ENCODE measurements at regions not wholly inside any gene's neighbourhood (a gene's known extent, or its start where the extent isn't known, plus 50 kb on each side); places are given as distances from the start of the nearest gene placed in this dataset.

- no peaks in the 10 kb centered on the region for H3K4me1 Mint-ChIP-seq (ENCODE audit: low read depth)
- intact Hi-C loops (cut with micrococcal nuclease) = no loop called here
- H3K4me3 Mint-ChIP-seq (ENCODE audit: low read depth) = no peak overlapping the region
- no peak for DNase-seq (ENCODE audit: low spot score)
- H3K36me3 Mint-ChIP-seq (ENCODE audit: low read depth) = no peaks in the 10 kb centered on the region
- no peaks in the 10 kb centered on the region for H3K9me3 Mint-ChIP-seq
- H3K27ac Mint-ChIP-seq = no peak overlapping the region
- H3K27me3 Mint-ChIP-seq (ENCODE audit: low read depth) = no peaks in the 10 kb centered on the region
Measured at GRCh38 chr6:132100388-132100990, 149.3 kb upstream of the CCN2 start.

DNA sequence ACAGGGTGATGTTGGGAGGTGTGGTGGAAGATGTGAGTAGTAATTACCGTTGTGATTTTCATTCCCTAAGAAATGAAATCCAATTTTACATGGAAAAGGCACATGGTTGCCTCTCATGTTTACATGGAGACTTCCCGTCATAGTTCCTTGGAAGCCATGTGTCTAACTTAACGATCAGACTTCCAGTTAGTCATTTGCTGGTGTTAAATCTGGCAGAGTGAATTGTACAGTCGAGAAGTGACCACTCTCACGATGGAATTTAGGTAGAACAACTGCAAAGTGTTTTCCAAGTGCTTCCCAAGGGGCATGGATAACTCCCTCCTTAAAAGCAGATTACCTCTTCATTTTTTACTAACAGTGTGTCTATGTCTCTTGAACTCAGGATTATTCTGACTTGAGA lies 145.8 kb upstream of the CCN2 start:
- no peak overlapping the region for H3K4me3 Mint-ChIP-seq (ENCODE audit: low read depth)
- H3K27ac Mint-ChIP-seq = no peak overlapping the region
- DNase-seq (ENCODE audit: low spot score) = no peak
- intact Hi-C loops (cut with micrococcal nuclease) = no loop called here
- no peaks in the 10 kb centered on the region for H3K27me3 Mint-ChIP-seq (ENCODE audit: low read depth)
- H3K9me3 Mint-ChIP-seq = no peaks in the 10 kb centered on the region
- H3K36me3 Mint-ChIP-seq (ENCODE audit: low read depth) = no peaks in the 10 kb centered on the region
- no peaks in the 10 kb centered on the region for H3K4me1 Mint-ChIP-seq (ENCODE audit: low read depth)

DNA sequence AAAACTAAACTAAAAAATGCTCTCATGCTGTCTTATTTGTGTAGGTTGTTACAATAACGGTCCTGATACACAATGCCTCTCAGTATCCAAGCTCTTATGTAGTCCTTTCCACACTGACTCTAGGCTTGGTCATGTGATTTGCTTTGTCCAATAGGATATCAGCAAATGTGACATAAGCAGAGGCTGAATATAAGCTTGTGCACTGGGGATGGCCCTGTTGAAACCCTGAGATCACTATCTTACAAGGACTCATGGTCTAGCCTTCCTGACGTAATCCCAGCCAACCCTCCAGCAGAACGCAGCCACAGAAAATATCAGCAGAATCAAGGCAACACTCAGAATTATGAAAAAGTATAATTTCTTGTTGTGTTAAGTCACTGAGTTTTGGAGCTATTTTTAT lies 145.1 kb upstream of the CCN2 start:
- Mint-ChIP-seq H3K27ac (no peak overlapping the region), H3K36me3 (ENCODE audit: low read depth) (no peaks in the 10 kb centered on the region), H3K27me3 (ENCODE audit: low read depth) (no peaks in the 10 kb centered on the region), H3K9me3 (no peaks in the 10 kb centered on the region), H3K4me3 (ENCODE audit: low read depth) (no peak overlapping the region), H3K4me1 (ENCODE audit: low read depth) (no peaks in the 10 kb centered on the region)
- no peak for DNase-seq (ENCODE audit: low spot score)
- intact Hi-C loops (cut with micrococcal nuclease) = no loop called here

GRCh38 chr6:132089173-132089572 lies 138.0 kb upstream of the CCN2 start:
- Mint-ChIP-seq H3K4me1 (ENCODE audit: low read depth) (no peaks in the 10 kb centered on the region), H3K27ac (no peak overlapping the region), H3K27me3 (ENCODE audit: low read depth) (peaks cover 4% of the 10 kb centered on the region), H3K36me3 (ENCODE audit: low read depth) (no peaks in the 10 kb centered on the region), H3K9me3 (no peaks in the 10 kb centered on the region), H3K4me3 (ENCODE audit: low read depth) (no peak overlapping the region)
- DNase-seq (ENCODE audit: low spot score) = no peak
- intact Hi-C loops (cut with micrococcal nuclease) = no loop called here

DNA sequence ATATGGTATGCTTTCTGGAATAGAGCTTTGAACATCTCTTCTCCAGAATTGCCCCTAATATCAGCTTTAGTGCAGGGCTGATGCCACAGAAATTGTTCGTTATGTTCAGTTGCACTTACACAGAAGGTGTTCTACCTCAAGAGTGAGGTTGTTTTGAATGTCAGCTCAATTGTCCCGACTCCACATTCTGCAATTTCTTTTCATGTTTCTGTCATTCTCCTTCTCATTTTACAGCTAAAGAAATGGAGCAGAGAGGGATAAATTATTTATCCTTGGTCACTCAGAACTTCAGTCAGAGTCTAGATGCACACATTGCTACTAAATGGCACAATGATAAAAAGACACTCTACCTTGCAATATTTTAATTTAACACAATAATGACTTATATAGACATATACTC lies 137.0 kb upstream of the CCN2 start:
- no peak overlapping the region for H3K4me3 Mint-ChIP-seq (ENCODE audit: low read depth)
- no peaks in the 10 kb centered on the region for H3K36me3 Mint-ChIP-seq (ENCODE audit: low read depth)
- intact Hi-C loops (cut with micrococcal nuclease) = no loop called here
- no peaks in the 10 kb centered on the region for H3K9me3 Mint-ChIP-seq
- peaks cover 4% of the 10 kb centered on the region for H3K27me3 Mint-ChIP-seq (ENCODE audit: low read depth)
- DNase-seq (ENCODE audit: low spot score) = no peak
- no peak overlapping the region for H3K27ac Mint-ChIP-seq
- no peaks in the 10 kb centered on the region for H3K4me1 Mint-ChIP-seq (ENCODE audit: low read depth)

- Mint-ChIP-seq H3K4me1 (ENCODE audit: low read depth) (no peaks in the 10 kb centered on the region), H3K27me3 (ENCODE audit: low read depth) (peaks cover 4% of the 10 kb centered on the region), H3K9me3 (no peaks in the 10 kb centered on the region), H3K4me3 (ENCODE audit: low read depth) (no peak overlapping the region), H3K27ac (no peak overlapping the region), H3K36me3 (ENCODE audit: low read depth) (no peaks in the 10 kb centered on the region)
- no peak for DNase-seq (ENCODE audit: low spot score)
- intact Hi-C loops (cut with micrococcal nuclease) = no loop called here
Measured at GRCh38 chr6:132087391-132087790, 136.2 kb upstream of the CCN2 start.

DNA sequence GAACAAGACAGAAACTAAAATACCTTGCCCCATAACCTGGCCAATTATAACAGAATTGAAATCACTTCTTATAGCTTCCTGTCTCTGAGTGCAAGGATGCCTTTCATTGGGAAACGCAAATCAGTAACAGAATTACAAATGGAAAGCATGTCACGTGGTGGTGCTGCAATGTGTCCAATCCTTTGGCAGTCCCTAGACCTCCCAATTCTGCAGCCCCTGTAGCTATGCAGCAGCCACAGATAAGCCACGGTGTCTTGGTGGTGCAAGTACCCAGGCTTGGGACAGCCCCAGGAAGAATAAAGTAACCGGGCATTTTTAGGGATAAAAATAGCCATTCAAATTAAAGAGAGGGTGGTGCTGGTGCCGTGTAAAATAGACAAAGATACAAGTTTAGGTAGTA lies 134.6 kb upstream of the CCN2 start:
- intact Hi-C loops (cut with micrococcal nuclease) = no loop called here
- no peaks in the 10 kb centered on the region for H3K36me3 Mint-ChIP-seq (ENCODE audit: low read depth)
- H3K27ac Mint-ChIP-seq = no peak overlapping the region

GRCh38 chr6:132084811-132085509 lies 133.8 kb upstream of the CCN2 start:
- Mint-ChIP-seq H3K4me3 (ENCODE audit: low read depth) (no peak overlapping the region), H3K9me3 (no peaks in the 10 kb centered on the region), H3K27me3 (ENCODE audit: low read depth) (peaks cover 2% of the 10 kb centered on the region), H3K36me3 (ENCODE audit: low read depth) (no peaks in the 10 kb centered on the region), H3K4me1 (ENCODE audit: low read depth) (no peaks in the 10 kb centered on the region), H3K27ac (no peak overlapping the region)
- intact Hi-C loops (cut with micrococcal nuclease) = no loop called here
- DNase-seq (ENCODE audit: low spot score) = no peak

More for the DNA sequence above, 134.6 kb upstream of the CCN2 start:
- peaks cover 4% of the 10 kb centered on the region for H3K27me3 Mint-ChIP-seq (ENCODE audit: low read depth)
- no peaks in the 10 kb centered on the region for H3K4me1 Mint-ChIP-seq (ENCODE audit: low read depth)
- H3K4me3 Mint-ChIP-seq (ENCODE audit: low read depth) = no peak overlapping the region
- no peaks in the 10 kb centered on the region for H3K9me3 Mint-ChIP-seq
- DNase-seq (ENCODE audit: low spot score) = no peak

- no peaks in the 10 kb centered on the region for H3K27me3 Mint-ChIP-seq (ENCODE audit: low read depth)
- no peak overlapping the region for H3K27ac Mint-ChIP-seq
- intact Hi-C loops (cut with micrococcal nuclease) = no loop called here
- H3K4me3 Mint-ChIP-seq (ENCODE audit: low read depth) = no peak overlapping the region
- DNase-seq (ENCODE audit: low spot score) = no peak
- no peaks in the 10 kb centered on the region for H3K4me1 Mint-ChIP-seq (ENCODE audit: low read depth)
- no peaks in the 10 kb centered on the region for H3K9me3 Mint-ChIP-seq
- no peaks in the 10 kb centered on the region for H3K36me3 Mint-ChIP-seq (ENCODE audit: low read depth)
Measured at GRCh38 chr6:132082421-132082820, 131.2 kb upstream of the CCN2 start.

DNA sequence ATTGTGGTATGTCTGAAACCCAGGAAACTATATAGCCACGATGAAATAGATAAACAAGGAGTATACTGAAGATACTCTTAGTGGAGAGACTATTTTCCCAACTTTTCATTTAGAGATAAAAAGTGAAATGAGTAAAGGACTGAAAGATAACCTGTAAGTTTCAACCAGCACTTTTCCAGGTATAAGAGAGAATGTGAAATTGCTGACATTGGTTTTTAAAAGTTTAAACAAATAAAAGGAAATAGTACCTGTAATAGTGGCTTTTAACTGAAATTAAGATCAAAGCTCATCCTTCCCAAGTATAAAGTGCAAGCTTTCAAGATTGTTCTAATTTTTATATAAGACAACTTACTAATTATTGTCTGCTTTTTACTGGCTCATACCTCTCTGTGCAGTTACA lies 130.2 kb upstream of the CCN2 start:
- H3K27ac Mint-ChIP-seq = no peak overlapping the region
- H3K9me3 Mint-ChIP-seq = no peaks in the 10 kb centered on the region
- H3K4me1 Mint-ChIP-seq (ENCODE audit: low read depth) = no peaks in the 10 kb centered on the region
- H3K4me3 Mint-ChIP-seq (ENCODE audit: low read depth) = no peak overlapping the region
- DNase-seq (ENCODE audit: low spot score) = no peak
- intact Hi-C loops (cut with micrococcal nuclease) = no loop called here
- H3K27me3 Mint-ChIP-seq (ENCODE audit: low read depth) = no peaks in the 10 kb centered on the region
- no peaks in the 10 kb centered on the region for H3K36me3 Mint-ChIP-seq (ENCODE audit: low read depth)

DNA sequence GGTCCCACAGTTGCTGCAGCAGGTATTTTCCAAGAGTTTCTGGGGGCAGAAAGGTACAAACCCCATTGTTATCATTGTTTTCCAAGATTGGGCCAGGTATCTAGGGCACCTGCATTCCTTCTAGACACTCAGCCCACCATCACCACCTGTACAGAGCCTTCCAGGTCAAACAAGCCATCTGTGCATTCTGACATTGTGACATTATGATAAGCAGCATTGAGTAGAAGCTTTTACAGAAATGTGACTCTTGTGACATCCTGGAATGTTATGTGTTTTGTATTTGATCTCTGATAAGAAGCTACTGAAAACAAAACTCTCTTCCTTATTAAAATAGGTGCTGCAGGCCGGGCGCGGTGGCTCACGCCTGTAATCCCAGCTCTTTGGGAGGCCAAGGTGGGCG lies 128.1 kb upstream of the CCN2 start:
- H3K4me1 Mint-ChIP-seq (ENCODE audit: low read depth) = no peaks in the 10 kb centered on the region
- H3K27me3 Mint-ChIP-seq (ENCODE audit: low read depth) = no peaks in the 10 kb centered on the region
- no peaks in the 10 kb centered on the region for H3K9me3 Mint-ChIP-seq

GRCh38 chr6:132076452-132076851 lies 125.3 kb upstream of the CCN2 start:
- Mint-ChIP-seq H3K27ac (no peak overlapping the region), H3K36me3 (ENCODE audit: low read depth) (no peaks in the 10 kb centered on the region), H3K27me3 (ENCODE audit: low read depth) (peaks cover 2% of the 10 kb centered on the region), H3K4me1 (ENCODE audit: low read depth) (no peaks in the 10 kb centered on the region), H3K9me3 (no peaks in the 10 kb centered on the region), H3K4me3 (ENCODE audit: low read depth) (no peak overlapping the region)
- no peak for DNase-seq (ENCODE audit: low spot score)
- intact Hi-C loops (cut with micrococcal nuclease) = no loop called here

More for the DNA sequence above, 128.1 kb upstream of the CCN2 start:
- no peak for DNase-seq (ENCODE audit: low spot score)
- Mint-ChIP-seq H3K27ac (no peak overlapping the region), H3K4me3 (ENCODE audit: low read depth) (no peak overlapping the region), H3K36me3 (ENCODE audit: low read depth) (no peaks in the 10 kb centered on the region)
- intact Hi-C loops (cut with micrococcal nuclease) = no loop called here

GRCh38 chr6:132072831-132073230 lies 121.7 kb upstream of the CCN2 start:
- H3K9me3 Mint-ChIP-seq = no peaks in the 10 kb centered on the region
- no peak overlapping the region for H3K27ac Mint-ChIP-seq
- no peaks in the 10 kb centered on the region for H3K36me3 Mint-ChIP-seq (ENCODE audit: low read depth)
- H3K4me1 Mint-ChIP-seq (ENCODE audit: low read depth) = no peaks in the 10 kb centered on the region
- H3K4me3 Mint-ChIP-seq (ENCODE audit: low read depth) = no peak overlapping the region
- no peak for DNase-seq (ENCODE audit: low spot score)
- intact Hi-C loops (cut with micrococcal nuclease) = no loop called here
- peaks cover 2% of the 10 kb centered on the region for H3K27me3 Mint-ChIP-seq (ENCODE audit: low read depth)

Data from activated T-helper 2 cell treated with anti-CD3 and anti-CD28 coated beads, Interferon-gamma antibody, Interleukin-2, Interleukin-4, amounts not matched to agents 10 μg/mL and 5 μg/mL and 100 μg/mL, durations not matched to agents 14 hours and 24 hours and 36 hours (primary cell).